ENCODE measurements at regions not wholly inside any gene's neighbourhood (a gene's known extent, or its start where the extent isn't known, plus 50 kb on each side); places are given as distances from the start of the nearest gene placed in this dataset.

- DNase-seq = no peak
- H3K9me3 ChIP-seq = peaks cover 0 to 3% (median 0%) of the 10 kb centered on the region in 12 donors
- WGBS, 4 donors = 81 to 86% (median 82%) methylated on average over 2 of the region's 2 CpGs
- H3K27me3 ChIP-seq = no peaks in the 10 kb centered on the region
- no peak overlapping the region for H3K4me3 ChIP-seq
- no peak for TF ChIP-seq POLR2A (IDR thresholded peaks at IDR 0.05)
- TF ChIP-seq, protein P1, sequence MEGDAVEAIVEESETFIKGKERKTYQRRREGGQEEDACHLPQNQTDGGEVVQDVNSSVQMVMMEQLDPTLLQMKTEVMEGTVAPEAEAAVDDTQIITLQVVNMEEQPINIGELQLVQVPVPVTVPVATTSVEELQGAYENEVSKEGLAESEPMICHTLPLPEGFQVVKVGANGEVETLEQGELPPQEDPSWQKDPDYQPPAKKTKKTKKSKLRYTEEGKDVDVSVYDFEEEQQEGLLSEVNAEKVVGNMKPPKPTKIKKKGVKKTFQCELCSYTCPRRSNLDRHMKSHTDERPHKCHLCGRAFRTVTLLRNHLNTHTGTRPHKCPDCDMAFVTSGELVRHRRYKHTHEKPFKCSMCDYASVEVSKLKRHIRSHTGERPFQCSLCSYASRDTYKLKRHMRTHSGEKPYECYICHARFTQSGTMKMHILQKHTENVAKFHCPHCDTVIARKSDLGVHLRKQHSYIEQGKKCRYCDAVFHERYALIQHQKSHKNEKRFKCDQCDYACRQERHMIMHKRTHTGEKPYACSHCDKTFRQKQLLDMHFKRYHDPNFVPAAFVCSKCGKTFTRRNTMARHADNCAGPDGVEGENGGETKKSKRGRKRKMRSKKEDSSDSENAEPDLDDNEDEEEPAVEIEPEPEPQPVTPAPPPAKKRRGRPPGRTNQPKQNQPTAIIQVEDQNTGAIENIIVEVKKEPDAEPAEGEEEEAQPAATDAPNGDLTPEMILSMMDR (IDR thresholded peaks at IDR 0.05) = no peak
- ATAC-seq = no peak
- H3K36me3 ChIP-seq = no peaks in the 10 kb centered on the region
- peaks cover 0 to 4% (median 0%) of the 10 kb centered on the region in 12 donors for H3K4me1 ChIP-seq
- intact Hi-C loops (cut with DNase I) = no loop called here
- no peak overlapping the region for H3K27ac ChIP-seq
Observed at GRCh38 chr1:173294843-173295242, 87.7 kb upstream of the TNFSF4 start.

- H3K27me3 ChIP-seq = no peaks in the 10 kb centered on the region
- no peak for DNase-seq
- no peak for TF ChIP-seq POLR2A (IDR thresholded peaks at IDR 0.05)
- TF ChIP-seq, protein P1 (IDR thresholded peaks at IDR 0.05) = no peak
- H3K9me3 ChIP-seq = peaks cover 0 to 3% (median 0%) of the 10 kb centered on the region in 12 donors
- 75 to 79% (median 76%) methylated on average over 1 of the region's 1 CpG for WGBS, 4 donors
- H3K36me3 ChIP-seq = no peaks in the 10 kb centered on the region
- H3K27ac ChIP-seq = no peak overlapping the region
- no peak overlapping the region for H3K4me3 ChIP-seq
- ATAC-seq = no peak
- intact Hi-C loops (cut with DNase I) = no loop called here
- peaks cover 0 to 4% (median 0%) of the 10 kb centered on the region in 12 donors for H3K4me1 ChIP-seq
Observed at GRCh38 chr1:173295391-173295790, 88.3 kb upstream of the TNFSF4 start.

GRCh38 chr1:173295995-173296394, 88.9 kb upstream of the TNFSF4 start:
- H3K27ac ChIP-seq = peak overlapping the region in 1 of 12 donors; percentile 44
- WGBS, 4 donors = 90 to 98% (median 94%) methylated on average over 1 of the region's 1 CpG
- ATAC-seq = peak in 1 of 4 donors; percentile 34

DNA sequence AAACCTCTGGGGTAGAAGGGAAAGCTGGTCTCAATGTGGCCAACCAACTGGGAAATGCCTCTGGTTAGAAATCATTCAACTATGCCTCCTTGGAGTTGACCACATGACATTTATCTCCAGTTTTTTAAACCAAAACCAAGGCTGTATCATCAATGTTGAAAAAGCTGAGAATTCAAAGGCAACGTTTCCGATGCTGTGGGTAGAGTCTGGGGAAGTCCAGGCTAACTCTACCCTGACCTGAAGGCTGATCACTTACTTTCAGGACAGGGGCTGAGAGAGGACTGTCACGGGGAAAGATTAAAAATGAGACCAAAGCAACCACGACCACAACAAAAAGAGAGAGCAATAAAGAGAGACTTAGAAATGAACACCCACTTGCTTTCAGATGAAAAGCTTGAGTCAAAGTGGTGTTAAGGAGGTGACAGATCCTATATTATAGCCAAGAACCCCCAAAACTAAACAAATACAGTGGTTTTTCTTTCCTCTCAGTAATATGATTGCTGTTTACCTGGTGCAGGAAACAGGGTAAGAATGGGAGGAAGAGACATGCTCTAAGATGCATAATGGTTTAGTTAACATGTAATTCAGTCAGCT, 90.8 kb upstream of the TNFSF4 start:
- TF ChIP-seq, protein P1 (IDR thresholded peaks at IDR 0.05) = no peak
- TF ChIP-seq POLR2A (IDR thresholded peaks at IDR 0.05) = no peak
- intact Hi-C loops (cut with DNase I) = no loop called here
- Histone ChIP-seq H3K27me3 (no peaks in the 10 kb centered on the region), H3K9me3 (peaks cover 0 to 3% (median 0%) of the 10 kb centered on the region in 12 donors), H3K4me3 (no peak overlapping the region), H3K36me3 (no peaks in the 10 kb centered on the region), H3K27ac (no peak overlapping the region), H3K4me1 (peaks cover 0 to 6% (median 0%) of the 10 kb centered on the region in 12 donors)
- no peak for DNase-seq
- WGBS, 4 donors = 83 to 90% (median 87%) methylated on average over 4 of the region's 4 CpGs
- no peak for ATAC-seq

More at GRCh38 chr1:173295995-173296394, 88.9 kb upstream of the TNFSF4 start:
- H3K4me1 ChIP-seq = peaks cover 0 to 5% (median 0%) of the 10 kb centered on the region in 12 donors
- no peaks in the 10 kb centered on the region for H3K27me3 ChIP-seq
- H3K4me3 ChIP-seq = no peak overlapping the region
- intact Hi-C loops (cut with DNase I) = no loop called here
- TF ChIP-seq, protein P1 (IDR thresholded peaks at IDR 0.05) = no peak
- no peak for TF ChIP-seq POLR2A (IDR thresholded peaks at IDR 0.05)
- H3K36me3 ChIP-seq = no peaks in the 10 kb centered on the region
- DNase-seq = no peak
- peaks cover 0 to 3% (median 0%) of the 10 kb centered on the region in 12 donors for H3K9me3 ChIP-seq

Data from heart left ventricle (tissue), 16 donors.